HG03378 (cell line): ENCODE measurements at regions not wholly inside any gene's neighbourhood (a gene's known extent, or its start where the extent isn't known, plus 50 kb on each side); places are given as distances from the start of the nearest gene placed in this dataset.

Experiments used
- ATAC-seq: cut with Tn5 transposase; IDR thresholded peaks from one replicate; pipeline ENCODE4 v1.9.1; 2021; ENCODE audit warnings: mild to moderate bottlenecking, moderate library complexity; ENCODE audit not compliant: unreplicated experiment

GRCh38 chr3:8239095-8239494 is 262.5 kb upstream of the LMCD1 start:
- ATAC-seq: no peak

GRCh38 chr3:8239718-8240695 is 261.6 kb upstream of the LMCD1 start:
- ATAC-seq: peak; percentile 92

GRCh38 chr3:8246070-8246469 is 255.6 kb upstream of the LMCD1 start:
- no peak for ATAC-seq

GRCh38 chr3:8253201-8253600 is 248.4 kb upstream of the LMCD1 start:
- ATAC-seq: no peak

GRCh38 chr3:8254489-8254888 is 247.1 kb upstream of the LMCD1 start:
- no peak for ATAC-seq

GRCh38 chr3:8255725-8256124 is 245.9 kb upstream of the LMCD1 start:
- ATAC-seq: no peak

- ATAC-seq: no peak
Observed at GRCh38 chr3:8256441-8257071, 245.1 kb upstream of the LMCD1 start.

GRCh38 chr3:8261018-8261417 is 240.6 kb upstream of the LMCD1 start:
- ATAC-seq: no peak

GRCh38 chr3:8266730-8267131 is 234.9 kb upstream of the LMCD1 start:
- ATAC-seq: no peak

- no peak for ATAC-seq
Observed at GRCh38 chr3:8273479-8273878, 228.1 kb upstream of the LMCD1 start.

GRCh38 chr3:8276056-8276455 is 225.6 kb upstream of the LMCD1 start:
- ATAC-seq: no peak

- no peak for ATAC-seq
Observed at GRCh38 chr3:8276506-8276905, 225.1 kb upstream of the LMCD1 start.

- ATAC-seq: no peak
Observed at GRCh38 chr3:8278448-8278847, 223.2 kb upstream of the LMCD1 start.

GRCh38 chr3:8279476-8279875 is 222.1 kb upstream of the LMCD1 start:
- ATAC-seq: no peak

- no peak for ATAC-seq
Observed at GRCh38 chr3:8279886-8280550, 221.6 kb upstream of the LMCD1 start.

- no peak for ATAC-seq
Observed at GRCh38 chr3:8282541-8283165, 219.0 kb upstream of the LMCD1 start.

- no peak for ATAC-seq
Observed at GRCh38 chr3:8283193-8283592, 218.4 kb upstream of the LMCD1 start.

- no peak for ATAC-seq
Observed at GRCh38 chr3:8286086-8286485, 215.5 kb upstream of the LMCD1 start.

GRCh38 chr3:8286749-8287148 is 214.9 kb upstream of the LMCD1 start:
- ATAC-seq: no peak

- no peak for ATAC-seq
Observed at GRCh38 chr3:8290611-8291010, 211.0 kb upstream of the LMCD1 start.

- ATAC-seq: no peak
Observed at GRCh38 chr3:8296461-8296860, 205.2 kb upstream of the LMCD1 start.
